ENCODE measurements at regions not wholly inside any gene's neighbourhood (a gene's known extent, or its start where the extent isn't known, plus 50 kb on each side); places are given as distances from the start of the nearest gene placed in this dataset.
"Not testable (repeated sequence)": the region's sequence is repeated elsewhere in the genome, so short reads cannot be mapped to it uniquely, and the experiment has no call there.

- Histone ChIP-seq H3K27ac (ENCODE audit: insufficient read length, low read depth, low read length) (no peak overlapping the region), H3K4me2 (ENCODE audit: insufficient read depth, insufficient read length, low read length) (no peak overlapping the region), H3T11ph (ENCODE audit: low read length) (no peak overlapping the region), H4K8ac (replicated peaks; ENCODE audit: insufficient read length, low read depth, low read length) (no peak overlapping the region), H2BK20ac (ENCODE audit: low read depth, low read length, poor library complexity, severe bottlenecking) (no peak overlapping the region), H2BK5ac (ENCODE audit: insufficient read length, low read length) (no peak overlapping the region), H3K56ac (ENCODE audit: insufficient read length, low read depth, low read length) (no peak overlapping the region), H2BK120ac (ENCODE audit: low read depth, low read length, poor library complexity, severe bottlenecking) (no peak overlapping the region), H3K27me3 (ENCODE audit: insufficient read depth, low read length) (no peaks in the 10 kb centered on the region), H3K23ac (ENCODE audit: insufficient read length, low read depth, low read length) (no peak overlapping the region), H4K5ac (ENCODE audit: insufficient read length, low read depth, low read length) (no peak overlapping the region), H3K9me3 (ENCODE audit: control insufficient read depth, low read depth, low read length) (peaks cover 39% of the 10 kb centered on the region), H3K23me2 (ENCODE audit: insufficient read length, low read depth, low read length, poor library complexity, severe bottlenecking) (no peaks in the 10 kb centered on the region), H3K4ac (ENCODE audit: low read depth, low read length) (no peak overlapping the region), H2AFZ (ENCODE audit: low read length) (no peak overlapping the region), H4K91ac (ENCODE audit: insufficient read length, low read depth, low read length) (no peak overlapping the region), H3K18ac (ENCODE audit: insufficient read length, low read depth, low read length) (no peak overlapping the region), H3K79me2 (ENCODE audit: insufficient read depth, low read length) (no peaks in the 10 kb centered on the region), H3K4me1 (ENCODE audit: insufficient read depth, low read length) (no peaks in the 10 kb centered on the region), H2BK12ac (ENCODE audit: insufficient read length, low read depth, low read length) (no peak overlapping the region), H2BK15ac (ENCODE audit: low read depth, low read length) (no peak overlapping the region), H3K14ac (ENCODE audit: insufficient read depth, low read length) (no peak overlapping the region), H3K79me1 (ENCODE audit: insufficient read depth, low read depth, low read length, poor library complexity, severe bottlenecking) (no peaks in the 10 kb centered on the region), H3K9ac (ENCODE audit: extremely low read depth, insufficient read length, low read length) (no peak overlapping the region), H2AK5ac (ENCODE audit: insufficient read length, low read length) (no peak overlapping the region), H4K20me1 (ENCODE audit: control insufficient read depth, insufficient read depth, insufficient read length) (no peaks in the 10 kb centered on the region)
- H3K4me3 Mint-ChIP-seq: no peak overlapping the region
- no peaks in the 10 kb centered on the region for H3K4me1 Mint-ChIP-seq
- peaks cover 6 to 23% (median 17%) of the 10 kb centered on the region in 3 experiments; a peak in 6 of 7 replicates for H3K36me3 Mint-ChIP-seq (ENCODE audit: insufficient read depth in 1 of 3, low read depth in 3 of 3)
- no peak overlapping the region for H3K27ac Mint-ChIP-seq
- H3K9me3 Mint-ChIP-seq: peaks cover 57 to 67% of the 10 kb centered on the region in 2 experiments
- no CpG with 5 or more reads among the region's 2 CpGs for WGBS (ENCODE audit: extremely low coverage, insufficient read length, low lambda C conversion rate)
- no peaks in the 10 kb centered on the region for H3K27me3 Mint-ChIP-seq (ENCODE audit: low read depth)
- TF ChIP-seq CTCF (conservative IDR thresholded peaks at IDR 0.05): no peak
- no peak for DNase-seq
These were observed 844.5 kb upstream of the DEFB115 start for GRCh38 chr20:30412972-30413371.

- not testable (repeated sequence) for H3K18ac ChIP-seq (ENCODE audit: insufficient read length, low read depth, low read length); H3K27me3 ChIP-seq (ENCODE audit: insufficient read depth, low read length); H2BK20ac ChIP-seq (ENCODE audit: low read depth, low read length, poor library complexity, severe bottlenecking); H3K79me1 ChIP-seq (ENCODE audit: insufficient read depth, low read depth, low read length, poor library complexity, severe bottlenecking); H3K23me2 ChIP-seq (ENCODE audit: insufficient read length, low read depth, low read length, poor library complexity, severe bottlenecking); H2BK12ac ChIP-seq (ENCODE audit: insufficient read length, low read depth, low read length); H2BK5ac ChIP-seq (ENCODE audit: insufficient read length, low read length); H4K91ac ChIP-seq (ENCODE audit: insufficient read length, low read depth, low read length); H3T11ph ChIP-seq (ENCODE audit: low read length); H2BK120ac ChIP-seq (ENCODE audit: low read depth, low read length, poor library complexity, severe bottlenecking); H3K27ac ChIP-seq (ENCODE audit: insufficient read length, low read depth, low read length); H3K14ac ChIP-seq (ENCODE audit: insufficient read depth, low read length); H3K4me2 ChIP-seq (ENCODE audit: insufficient read depth, insufficient read length, low read length); H3K79me2 ChIP-seq (ENCODE audit: insufficient read depth, low read length); H2AK5ac ChIP-seq (ENCODE audit: insufficient read length, low read length); H3K4ac ChIP-seq (ENCODE audit: low read depth, low read length); H4K20me1 ChIP-seq (ENCODE audit: control insufficient read depth, insufficient read depth, insufficient read length); H4K8ac ChIP-seq (replicated peaks; ENCODE audit: insufficient read length, low read depth, low read length); DNase-seq; H3K56ac ChIP-seq (ENCODE audit: insufficient read length, low read depth, low read length); H3K27ac Mint-ChIP-seq; H3K4me3 Mint-ChIP-seq; H2BK15ac ChIP-seq (ENCODE audit: low read depth, low read length); H3K4me1 Mint-ChIP-seq; H2AFZ ChIP-seq (ENCODE audit: low read length); H3K27me3 Mint-ChIP-seq (ENCODE audit: low read depth); H3K4me1 ChIP-seq (ENCODE audit: insufficient read depth, low read length); H3K23ac ChIP-seq (ENCODE audit: insufficient read length, low read depth, low read length); H3K9ac ChIP-seq (ENCODE audit: extremely low read depth, insufficient read length, low read length); H4K5ac ChIP-seq (ENCODE audit: insufficient read length, low read depth, low read length)
- no CpG with 5 or more reads among the region's 4 CpGs for WGBS (ENCODE audit: extremely low coverage, insufficient read length, low lambda C conversion rate)
- Mint-ChIP-seq H3K9me3 (peaks cover 20 to 31% of the 10 kb centered on the region in 2 experiments), H3K36me3 (ENCODE audit: insufficient read depth in 1 of 3, low read depth in 3 of 3) (peaks cover 2 to 16% (median 14%) of the 10 kb centered on the region in 3 experiments; a peak in 6 of 7 replicates)
- H3K9me3 ChIP-seq (ENCODE audit: control insufficient read depth, low read depth, low read length): peaks cover 69% of the 10 kb centered on the region
These were observed 840.1 kb upstream of the DEFB115 start for GRCh38 chr20:30417387-30417786.
